ENCODE measurements at regions not wholly inside any gene's neighbourhood (a gene's known extent, or its start where the extent isn't known, plus 50 kb on each side); places are given as distances from the start of the nearest gene placed in this dataset.

DNA sequence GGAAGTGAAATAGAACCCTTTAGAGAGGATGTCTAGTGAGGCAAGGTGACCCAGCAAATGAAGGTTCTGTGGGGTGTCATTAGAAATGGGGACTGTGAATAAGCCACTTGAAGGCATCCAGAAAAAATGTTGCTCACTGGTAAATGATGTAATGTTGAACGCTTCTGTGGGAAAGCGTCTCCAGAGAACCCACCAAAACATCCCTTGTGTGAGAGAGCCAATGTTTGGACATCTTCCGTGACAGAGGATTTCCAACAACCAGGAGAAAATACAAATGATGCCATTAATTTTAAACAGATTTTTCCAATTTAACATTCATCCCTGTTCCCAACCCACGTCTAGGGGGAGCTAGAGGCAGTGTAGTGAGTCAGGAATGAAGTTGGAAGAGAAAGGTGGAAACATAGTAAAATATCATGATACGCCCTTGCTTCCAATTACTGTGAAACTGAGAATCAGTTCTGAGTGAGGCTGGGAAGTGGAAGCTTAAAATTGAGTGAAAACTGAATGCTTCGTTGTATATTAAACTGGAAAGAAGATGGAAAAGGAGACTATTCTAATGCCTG is 584.2 kb downstream of the CD109 start:
- H3K4me3 ChIP-seq (ENCODE audit: low read depth, low read length) = no peak overlapping the region
- peak; percentile 24; the same call in 1 of the 2 replicates for TF ChIP-seq CTCF (IDR thresholded peaks at IDR 0.05; ENCODE audit: control insufficient read depth, extremely low read depth, insufficient read depth)
- DNase-seq (ENCODE audit: low read depth) = no peak

DNA sequence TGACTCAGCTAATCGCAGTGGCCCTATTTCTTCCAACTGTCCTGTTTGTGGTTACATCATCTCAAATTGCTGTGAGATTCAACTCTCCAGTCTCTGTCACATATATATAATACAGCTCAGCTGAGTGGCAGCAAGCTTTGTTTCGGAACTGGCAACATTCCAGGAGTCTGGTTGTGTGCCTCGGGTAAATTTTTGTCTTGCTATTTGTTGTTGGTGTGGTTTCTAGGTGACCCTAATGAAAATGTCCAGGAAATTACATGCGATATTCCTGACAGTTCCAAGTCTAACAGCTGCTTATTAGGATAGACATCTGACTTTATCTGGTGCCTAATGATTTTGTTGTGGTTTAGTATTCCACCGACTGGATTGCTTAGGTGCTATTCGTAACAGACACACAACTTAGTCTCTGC is 581.8 kb downstream of the CD109 start:
- DNase-seq (ENCODE audit: low read depth) = no peak
- no peak for TF ChIP-seq CTCF (IDR thresholded peaks at IDR 0.05; ENCODE audit: control insufficient read depth, extremely low read depth, insufficient read depth)
- H3K4me3 ChIP-seq (ENCODE audit: low read depth, low read length) = no peak overlapping the region

GRCh38 chr6:74273541-74273940 is 577.5 kb downstream of the CD109 start:
- no peak for DNase-seq (ENCODE audit: low read depth)
- H3K4me3 ChIP-seq (ENCODE audit: low read depth, low read length) = no peak overlapping the region
- TF ChIP-seq CTCF (IDR thresholded peaks at IDR 0.05; ENCODE audit: control insufficient read depth, extremely low read depth, insufficient read depth) = no peak

DNA sequence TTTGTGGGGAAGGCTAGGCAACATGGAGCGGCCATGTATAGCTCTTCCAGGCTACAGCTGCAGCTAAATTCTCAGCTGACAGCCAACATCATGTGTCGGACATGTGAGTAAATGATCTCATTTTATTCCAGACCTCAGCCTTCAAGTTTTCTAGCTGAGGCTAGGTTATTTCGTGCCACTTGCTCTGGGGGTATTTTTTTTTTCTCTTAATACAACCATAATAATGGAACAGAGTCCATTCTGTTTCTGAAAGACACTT is 573.5 kb downstream of the CD109 start:
- DNase-seq (ENCODE audit: low read depth) = no peak
- TF ChIP-seq CTCF (IDR thresholded peaks at IDR 0.05; ENCODE audit: control insufficient read depth, extremely low read depth, insufficient read depth) = no peak
- no peak overlapping the region for H3K4me3 ChIP-seq (ENCODE audit: low read depth, low read length)

DNA sequence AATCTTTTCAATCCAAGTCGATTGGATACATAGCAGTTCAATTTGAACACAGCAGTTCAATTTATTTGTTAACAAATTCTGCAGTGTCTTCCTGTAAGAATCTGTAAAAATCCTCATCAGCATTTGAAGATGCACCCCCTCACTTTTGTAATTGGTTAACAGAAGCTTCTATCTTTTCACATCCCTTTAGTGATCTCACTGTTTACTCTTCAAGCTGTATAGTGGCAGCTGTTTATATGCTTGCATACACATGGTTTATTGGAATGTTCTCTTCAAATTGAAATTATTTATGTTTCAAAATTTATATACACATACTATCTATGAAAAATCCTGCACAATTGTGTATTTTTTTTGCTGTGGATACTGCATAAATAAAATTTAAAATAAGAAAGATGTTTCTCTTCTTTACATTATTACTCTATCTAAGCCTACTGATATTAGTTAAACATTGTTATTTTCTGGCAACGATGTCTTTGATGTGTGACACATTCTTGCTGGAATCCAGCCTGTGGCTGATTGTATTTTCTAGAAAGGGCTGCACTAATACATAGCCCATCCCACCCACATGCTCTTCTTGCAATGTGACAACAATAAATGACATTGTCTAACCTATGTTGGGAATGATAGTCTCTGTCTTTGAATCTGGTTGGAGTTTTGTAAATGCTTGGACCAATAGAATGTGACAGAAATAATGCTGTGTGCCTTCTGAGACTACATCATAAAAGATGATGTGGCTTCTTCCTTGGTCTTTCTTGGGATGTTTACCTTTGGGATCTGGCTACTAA is 573.0 kb downstream of the CD109 start:
- no peak overlapping the region for H3K4me3 ChIP-seq (ENCODE audit: low read depth, low read length)
- DNase-seq (ENCODE audit: low read depth) = no peak
- TF ChIP-seq CTCF (IDR thresholded peaks at IDR 0.05; ENCODE audit: control insufficient read depth, extremely low read depth, insufficient read depth) = no peak

DNA sequence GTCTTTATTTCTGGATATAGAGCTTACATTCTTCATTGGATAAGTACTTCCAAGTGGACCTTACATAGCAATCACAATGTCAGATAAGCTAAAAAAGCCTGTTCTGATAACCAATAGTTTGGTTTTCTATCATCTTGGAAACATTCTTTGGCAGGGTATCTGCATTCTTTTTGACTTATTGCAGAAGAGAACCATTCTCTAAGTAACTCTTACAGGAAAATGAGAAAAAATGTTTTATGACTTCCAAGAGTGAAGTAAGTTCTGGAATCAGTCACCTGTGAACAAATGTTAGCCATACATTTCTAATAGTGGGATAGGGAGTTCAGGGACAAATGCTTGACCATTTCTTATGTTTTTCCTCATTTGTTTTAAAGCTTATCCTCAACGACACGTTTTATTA is 564.0 kb downstream of the CD109 start:
- H3K4me3 ChIP-seq (ENCODE audit: low read depth, low read length) = no peak overlapping the region
- no peak for TF ChIP-seq CTCF (IDR thresholded peaks at IDR 0.05; ENCODE audit: control insufficient read depth, extremely low read depth, insufficient read depth)
- DNase-seq (ENCODE audit: low read depth) = no peak

DNA sequence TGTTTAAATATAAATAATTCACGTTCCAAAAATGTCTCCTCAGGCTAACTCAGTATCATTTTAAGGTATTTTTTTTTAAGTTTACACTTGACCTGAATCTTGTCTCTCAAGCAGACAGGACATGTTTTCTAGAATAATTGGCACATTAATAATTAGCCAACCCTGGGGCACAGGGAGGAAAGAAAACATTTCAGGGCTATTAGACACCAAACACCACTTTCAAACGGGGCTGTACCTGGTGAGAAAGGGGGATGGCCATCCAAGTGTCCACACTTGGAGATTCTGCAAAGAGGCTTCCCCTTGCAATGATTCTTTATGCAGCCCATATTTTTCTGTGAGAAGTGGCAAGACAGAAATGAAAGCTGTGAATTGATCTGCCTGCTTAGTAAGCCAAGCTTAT is 560.8 kb downstream of the CD109 start:
- TF ChIP-seq CTCF (IDR thresholded peaks at IDR 0.05; ENCODE audit: control insufficient read depth, extremely low read depth, insufficient read depth) = no peak
- no peak for DNase-seq (ENCODE audit: low read depth)

More for the DNA sequence above, 560.8 kb downstream of the CD109 start:
- H3K4me3 ChIP-seq (ENCODE audit: low read depth, low read length) = no peak overlapping the region
